Prostate gland (tissue), 2 donors: ENCODE measurements at regions not wholly inside any gene's neighbourhood (a gene's known extent, or its start where the extent isn't known, plus 50 kb on each side); places are given as distances from the start of the nearest gene placed in this dataset.

ENCODE experiments used
- DNase-seq: peaks from one replicate; pipeline ENCODE4 v3.0.0-alpha.2; 2019; ENCODE audit warnings: low spot score
- H3K27ac ChIP-seq, 2 donors: fragments of 200-600 bp; sonication (generic); 2 replicates each; pipeline ENCODE4 v1.5.1; 2017 to 2019
- H3K27me3 ChIP-seq: fragments of 200-600 bp; sonication (generic); replicated peaks from 2 replicates; pipeline ENCODE4 v1.5.1; 2019; ENCODE audit not compliant: insufficient read depth
- H3K36me3 ChIP-seq, 2 donors: fragments of 200-600 bp; sonication (generic); 1 replicate in 1 of 2; 2 replicates in 1 of 2; pipeline versions ENCODE4 v1.5.1 to v1.8.1; 2017 to 2019
- H3K4me1 ChIP-seq: fragments of 200-600 bp; sonication (generic); replicated peaks from 2 replicates; pipeline ENCODE4 v1.5.1; 2019
- H3K4me3 ChIP-seq, 2 donors: fragments of 200-600 bp; sonication (generic); 2 replicates each; pipeline ENCODE4 v1.5.1; 2017 to 2019
- H3K9me3 ChIP-seq: fragments of 200-600 bp; sonication (generic); 2 replicates; pipeline ENCODE4 v1.5.1; 2017
- CTCF ChIP-seq, 4 experiments: fragments of 200-600 bp in 2 of 4; fragments of 450-650 bp in 2 of 4; sonication (generic) in 2 of 4; IDR thresholded peaks; 1 replicate in 3 of 4; 2 replicates in 1 of 4; pipeline ENCODE4 v1.5.1; 2016 to 2019; ENCODE audit warnings: antibody characterized with exemption in 4 of 4, mild to moderate bottlenecking in 2 of 4, moderate library complexity in 2 of 4
- POLR2A ChIP-seq: fragments of 450-650 bp; IDR thresholded peaks from one replicate; pipeline ENCODE4 v1.6.1; 2016; ENCODE audit warnings: antibody characterized with exemption, mild to moderate bottlenecking
- POLR2AphosphoS5 ChIP-seq: sonication (generic); formaldehyde crosslinking; IDR thresholded peaks from one replicate; pipeline ENCODE4 v1.6.1; 2017; ENCODE audit warnings: antibody characterized with exemption
- WGBS: methylation state at CpG from one replicate; pipeline ENCODE4 v1.1.5; 2018; 5-methylcytosine and 5-hydroxymethylcytosine counted together
- intact Hi-C: fragments of 100-400 bp; cut with DNase I; formaldehyde crosslinking; loops from one replicate; pipeline ENCODE4 v1.14.2; 2022

- H3K4me1 ChIP-seq: no peaks in the 10 kb centered on the region
- no peak for DNase-seq
- H3K4me3 ChIP-seq: no peak overlapping the region
- H3K27ac ChIP-seq: no peak overlapping the region
- no peaks in the 10 kb centered on the region for H3K36me3 ChIP-seq
- no peaks in the 10 kb centered on the region for H3K9me3 ChIP-seq
- no peaks in the 10 kb centered on the region for H3K27me3 ChIP-seq
- TF ChIP-seq CTCF (IDR thresholded peaks at IDR 0.05): no peak
- no peak for TF ChIP-seq POLR2AphosphoS5
- no peak for TF ChIP-seq POLR2A
- WGBS: 73% methylated on average over 1 of the region's 1 CpG
- intact Hi-C loops: no loop called here
Measured at GRCh38 chr15:39181056-39181747, 399.7 kb upstream of the THBS1 start.

GRCh38 chr15:39181940-39182339 lies 398.9 kb upstream of the THBS1 start:
- DNase-seq: no peak
- intact Hi-C loops: no loop called here
- Histone ChIP-seq H3K4me3 (no peak overlapping the region), H3K27ac (no peak overlapping the region), H3K36me3 (no peaks in the 10 kb centered on the region), H3K9me3 (no peaks in the 10 kb centered on the region), H3K27me3 (no peaks in the 10 kb centered on the region), H3K4me1 (no peaks in the 10 kb centered on the region)
- 41% methylated on average over 2 of the region's 2 CpGs for WGBS
- TF ChIP-seq POLR2A: no peak
- TF ChIP-seq CTCF (IDR thresholded peaks at IDR 0.05): no peak
- no peak for TF ChIP-seq POLR2AphosphoS5

- no peak for DNase-seq
- H3K4me3 ChIP-seq: no peak overlapping the region
- intact Hi-C loops: no loop called here
- no peak overlapping the region for H3K27ac ChIP-seq
- H3K9me3 ChIP-seq: no peaks in the 10 kb centered on the region
- 94% methylated on average over 1 of the region's 1 CpG for WGBS
- TF ChIP-seq CTCF (IDR thresholded peaks at IDR 0.05): no peak
- TF ChIP-seq POLR2A: no peak
- TF ChIP-seq POLR2AphosphoS5: no peak
- no peaks in the 10 kb centered on the region for H3K4me1 ChIP-seq
- no peaks in the 10 kb centered on the region for H3K27me3 ChIP-seq
- no peaks in the 10 kb centered on the region for H3K36me3 ChIP-seq
Measured at GRCh38 chr15:39183164-39183881, 397.6 kb upstream of the THBS1 start.

- intact Hi-C loops: no loop called here
- Histone ChIP-seq H3K36me3 (no peaks in the 10 kb centered on the region), H3K27ac (no peak overlapping the region), H3K4me3 (no peak overlapping the region), H3K27me3 (no peaks in the 10 kb centered on the region), H3K9me3 (no peaks in the 10 kb centered on the region), H3K4me1 (no peaks in the 10 kb centered on the region)
- WGBS: 76% methylated on average over 4 of the region's 4 CpGs
- TF ChIP-seq POLR2A: no peak
- no peak for TF ChIP-seq POLR2AphosphoS5
- TF ChIP-seq CTCF (IDR thresholded peaks at IDR 0.05): no peak
- DNase-seq: no peak
Measured at GRCh38 chr15:39184701-39185390, 396.0 kb upstream of the THBS1 start.
